ENCODE measurements at regions not wholly inside any gene's neighbourhood (a gene's known extent, or its start where the extent isn't known, plus 50 kb on each side); places are given as distances from the start of the nearest gene placed in this dataset.

DNA sequence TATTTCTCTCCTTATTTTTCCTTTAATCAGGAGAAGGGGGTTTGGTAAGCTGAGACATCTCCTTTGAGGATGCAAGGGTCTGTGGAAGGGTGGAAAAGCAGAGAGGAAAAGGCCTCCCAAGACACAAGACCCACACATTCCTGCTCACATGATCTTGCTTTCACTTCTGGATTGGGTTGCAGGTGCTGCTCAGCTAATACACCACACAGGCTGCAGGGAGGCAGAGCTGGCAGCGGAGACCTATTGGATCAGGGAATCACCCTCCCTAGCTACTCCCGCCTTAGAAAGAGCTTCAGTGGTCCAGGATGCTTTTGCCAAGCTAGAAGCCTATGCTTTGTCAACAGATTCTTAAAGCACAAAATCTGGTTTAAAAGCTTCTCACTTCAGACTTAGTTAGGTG, 87.6 kb upstream of the IL33 start:
- TF ChIP-seq, protein P1, sequence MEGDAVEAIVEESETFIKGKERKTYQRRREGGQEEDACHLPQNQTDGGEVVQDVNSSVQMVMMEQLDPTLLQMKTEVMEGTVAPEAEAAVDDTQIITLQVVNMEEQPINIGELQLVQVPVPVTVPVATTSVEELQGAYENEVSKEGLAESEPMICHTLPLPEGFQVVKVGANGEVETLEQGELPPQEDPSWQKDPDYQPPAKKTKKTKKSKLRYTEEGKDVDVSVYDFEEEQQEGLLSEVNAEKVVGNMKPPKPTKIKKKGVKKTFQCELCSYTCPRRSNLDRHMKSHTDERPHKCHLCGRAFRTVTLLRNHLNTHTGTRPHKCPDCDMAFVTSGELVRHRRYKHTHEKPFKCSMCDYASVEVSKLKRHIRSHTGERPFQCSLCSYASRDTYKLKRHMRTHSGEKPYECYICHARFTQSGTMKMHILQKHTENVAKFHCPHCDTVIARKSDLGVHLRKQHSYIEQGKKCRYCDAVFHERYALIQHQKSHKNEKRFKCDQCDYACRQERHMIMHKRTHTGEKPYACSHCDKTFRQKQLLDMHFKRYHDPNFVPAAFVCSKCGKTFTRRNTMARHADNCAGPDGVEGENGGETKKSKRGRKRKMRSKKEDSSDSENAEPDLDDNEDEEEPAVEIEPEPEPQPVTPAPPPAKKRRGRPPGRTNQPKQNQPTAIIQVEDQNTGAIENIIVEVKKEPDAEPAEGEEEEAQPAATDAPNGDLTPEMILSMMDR (IDR thresholded peaks at IDR 0.05; ENCODE audit: low read length) = no peak
- TF ChIP-seq EZH2 (IDR thresholded peaks at IDR 0.05; ENCODE audit: borderline replicate concordance, low read length) = no peak
